ENCODE measurements at regions not wholly inside any gene's neighbourhood (a gene's known extent, or its start where the extent isn't known, plus 50 kb on each side); places are given as distances from the start of the nearest gene placed in this dataset.
"Not testable (repeated sequence)": the region's sequence is repeated elsewhere in the genome, so short reads cannot be mapped to it uniquely, and the experiment has no call there.

GRCh38 chr20:55417836-55418235, 587.5 kb downstream of the CBLN4 start:
- Histone ChIP-seq H3K36me3 (no peaks in the 10 kb centered on the region), H3K4me1 (peaks cover 0 to 13% (median 8%) of the 10 kb centered on the region in 4 donors), H3K27me3 (no peaks in the 10 kb centered on the region), H3K4me3 (no peak overlapping the region), H3K27ac (replicated peaks in 1 of 4) (no peak overlapping the region), H3K9me3 (no peaks in the 10 kb centered on the region)
- intact Hi-C loops (cut with DNase I), result loop anchor here (10.0 kb wide), 1 partner anchor 757 kb away; no protein-coding TSS in a partner anchor
- TF ChIP-seq POLR2AphosphoS5 (IDR thresholded peaks at IDR 0.05), result no peak
- TF ChIP-seq, protein P1, sequence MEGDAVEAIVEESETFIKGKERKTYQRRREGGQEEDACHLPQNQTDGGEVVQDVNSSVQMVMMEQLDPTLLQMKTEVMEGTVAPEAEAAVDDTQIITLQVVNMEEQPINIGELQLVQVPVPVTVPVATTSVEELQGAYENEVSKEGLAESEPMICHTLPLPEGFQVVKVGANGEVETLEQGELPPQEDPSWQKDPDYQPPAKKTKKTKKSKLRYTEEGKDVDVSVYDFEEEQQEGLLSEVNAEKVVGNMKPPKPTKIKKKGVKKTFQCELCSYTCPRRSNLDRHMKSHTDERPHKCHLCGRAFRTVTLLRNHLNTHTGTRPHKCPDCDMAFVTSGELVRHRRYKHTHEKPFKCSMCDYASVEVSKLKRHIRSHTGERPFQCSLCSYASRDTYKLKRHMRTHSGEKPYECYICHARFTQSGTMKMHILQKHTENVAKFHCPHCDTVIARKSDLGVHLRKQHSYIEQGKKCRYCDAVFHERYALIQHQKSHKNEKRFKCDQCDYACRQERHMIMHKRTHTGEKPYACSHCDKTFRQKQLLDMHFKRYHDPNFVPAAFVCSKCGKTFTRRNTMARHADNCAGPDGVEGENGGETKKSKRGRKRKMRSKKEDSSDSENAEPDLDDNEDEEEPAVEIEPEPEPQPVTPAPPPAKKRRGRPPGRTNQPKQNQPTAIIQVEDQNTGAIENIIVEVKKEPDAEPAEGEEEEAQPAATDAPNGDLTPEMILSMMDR (IDR thresholded peaks at IDR 0.05), result no peak
- no peak for TF ChIP-seq EP300 (IDR thresholded peaks at IDR 0.05)
- no peak for TF ChIP-seq POLR2A (IDR thresholded peaks at IDR 0.05; ENCODE audit: low read depth)
- DNase-seq (ENCODE audit: extremely low spot score), result no peak
- 24% methylated on average over 1 of the region's 1 CpG for WGBS

GRCh38 chr20:55415567-55416142, 589.7 kb downstream of the CBLN4 start:
- Histone ChIP-seq H3K27me3 (no peaks in the 10 kb centered on the region), H3K36me3 (no peaks in the 10 kb centered on the region), H3K4me1 (peaks cover 0 to 13% (median 8%) of the 10 kb centered on the region in 4 donors), H3K9me3 (no peaks in the 10 kb centered on the region), H3K4me3 (no peak overlapping the region), H3K27ac (replicated peaks in 1 of 4) (no peak overlapping the region)
- TF ChIP-seq, protein P1 (IDR thresholded peaks at IDR 0.05), result peak in 2 of 3 experiments; percentile 42 to 44
- TF ChIP-seq POLR2A (IDR thresholded peaks at IDR 0.05; ENCODE audit: low read depth), result no peak
- 39% methylated on average over 7 of the region's 7 CpGs for WGBS
- no peak for DNase-seq (ENCODE audit: extremely low spot score)
- intact Hi-C loops (cut with DNase I), result loop anchor here (10.0 kb wide), 1 partner anchor 759 kb away; no protein-coding TSS in a partner anchor

- DNase-seq (ENCODE audit: extremely low spot score); H3K27me3 ChIP-seq: not testable (repeated sequence)
- intact Hi-C loops (cut with DNase I), result loop anchor here (10.0 kb wide), 1 partner anchor 762 kb away; no protein-coding TSS in a partner anchor
Observed at GRCh38 chr20:55412508-55412907, 592.8 kb downstream of the CBLN4 start.

DNA sequence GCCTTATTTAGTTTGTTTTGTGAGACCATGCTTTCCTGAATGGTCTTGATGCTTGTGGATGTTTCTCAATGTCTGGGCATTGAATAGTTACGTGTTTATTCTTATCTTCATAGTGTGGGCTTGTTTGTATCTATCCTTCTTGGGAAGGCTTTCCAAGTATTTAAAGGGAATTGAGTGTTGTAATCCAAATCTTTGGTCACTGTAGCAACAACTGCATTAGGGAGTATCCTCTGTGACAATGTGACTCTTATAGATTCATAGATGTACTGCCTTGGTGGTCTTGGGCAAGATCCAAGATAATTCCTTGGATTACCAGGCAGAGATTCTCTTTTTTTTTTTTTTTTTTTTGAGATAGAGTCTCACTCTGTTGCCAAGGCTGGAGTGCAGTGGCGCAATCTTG, 598.4 kb downstream of the CBLN4 start:
- TF ChIP-seq, protein P1 (IDR thresholded peaks at IDR 0.05), result no peak
- TF ChIP-seq POLR2AphosphoS5 (IDR thresholded peaks at IDR 0.05) (no peak), EP300 (IDR thresholded peaks at IDR 0.05) (no peak), POLR2A (IDR thresholded peaks at IDR 0.05; ENCODE audit: low read depth) (no peak)
- WGBS, result 90% methylated on average over 2 of the region's 2 CpGs
- Histone ChIP-seq H3K27me3 (no peaks in the 10 kb centered on the region), H3K36me3 (no peaks in the 10 kb centered on the region), H3K27ac (replicated peaks in 1 of 4) (no peak overlapping the region), H3K9me3 (peaks cover 0 to 4% (median 0%) of the 10 kb centered on the region in 4 donors), H3K4me3 (no peak overlapping the region), H3K4me1 (no peaks in the 10 kb centered on the region)
- DNase-seq (ENCODE audit: extremely low spot score), result no peak
- intact Hi-C loops (cut with DNase I), result no loop called here

More at GRCh38 chr20:55412508-55412907, 592.8 kb downstream of the CBLN4 start:
- 50% methylated on average over 1 of the region's 1 CpG for WGBS
- H3K4me3 ChIP-seq; H3K9me3 ChIP-seq; H3K27ac ChIP-seq (replicated peaks in 1 of 4); H3K4me1 ChIP-seq; H3K36me3 ChIP-seq: not testable (repeated sequence)

- no peak for DNase-seq (ENCODE audit: extremely low spot score)
- no peaks in the 10 kb centered on the region for H3K9me3 ChIP-seq
- no peaks in the 10 kb centered on the region for H3K4me1 ChIP-seq
- TF ChIP-seq POLR2A (IDR thresholded peaks at IDR 0.05; ENCODE audit: low read depth), result no peak
- no peak for TF ChIP-seq EP300 (IDR thresholded peaks at IDR 0.05)
- 60% methylated on average over 2 of the region's 2 CpGs for WGBS
- intact Hi-C loops (cut with DNase I), result no loop called here
- H3K4me3 ChIP-seq, result no peak overlapping the region
- no peaks in the 10 kb centered on the region for H3K36me3 ChIP-seq
- H3K27me3 ChIP-seq, result no peaks in the 10 kb centered on the region
- no peak overlapping the region for H3K27ac ChIP-seq (replicated peaks in 1 of 4)
Observed at GRCh38 chr20:55394592-55394991, 610.7 kb downstream of the CBLN4 start.

DNA sequence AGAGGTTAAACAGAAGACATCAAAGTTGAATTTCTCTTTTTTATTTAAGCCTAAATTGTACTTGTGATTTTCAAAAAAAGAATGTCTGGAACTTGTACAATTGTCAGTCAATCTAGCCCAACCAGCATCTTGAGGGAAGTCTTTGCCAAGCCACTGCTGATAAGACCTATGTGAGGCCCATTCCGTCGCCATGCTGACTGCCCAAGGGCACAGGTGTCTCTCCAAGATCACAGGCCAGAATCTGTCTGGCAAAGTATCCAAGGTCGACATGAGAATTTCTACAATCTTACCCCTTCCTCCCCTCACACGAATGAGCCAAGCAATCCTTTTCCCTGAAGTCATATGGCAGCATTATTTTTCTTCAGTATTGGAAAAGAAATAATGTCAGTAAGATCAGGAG, 614.5 kb downstream of the CBLN4 start:
- H3K4me1 ChIP-seq, result no peaks in the 10 kb centered on the region
- H3K27me3 ChIP-seq, result no peaks in the 10 kb centered on the region
- no peak for DNase-seq (ENCODE audit: extremely low spot score)
- no peaks in the 10 kb centered on the region for H3K36me3 ChIP-seq
- intact Hi-C loops (cut with DNase I), result no loop called here
- no peak overlapping the region for H3K27ac ChIP-seq (replicated peaks in 1 of 4)
- WGBS, result 71% methylated on average over 4 of the region's 4 CpGs
- TF ChIP-seq POLR2AphosphoS5 (IDR thresholded peaks at IDR 0.05), result no peak
- no peak for TF ChIP-seq EP300 (IDR thresholded peaks at IDR 0.05)
- TF ChIP-seq, protein P1 (IDR thresholded peaks at IDR 0.05), result no peak
- TF ChIP-seq POLR2A (IDR thresholded peaks at IDR 0.05; ENCODE audit: low read depth), result no peak
- H3K4me3 ChIP-seq, result no peak overlapping the region
- H3K9me3 ChIP-seq, result no peaks in the 10 kb centered on the region

All from esophagus muscularis mucosa (tissue), 4 donors.